Naive B cell (primary cell): ENCODE measurements at regions not wholly inside any gene's neighbourhood (a gene's known extent, or its start where the extent isn't known, plus 50 kb on each side); places are given as distances from the start of the nearest gene placed in this dataset.

Experiments
- ATAC-seq, 2 donors: fragments of 150-1000 bp; cut with Tn5 transposase; 2 replicates each; pipeline ENCODE4 v1.10.0; 2021; ENCODE audit warnings: low read depth in 2 of 2, mild to moderate bottlenecking in 2 of 2, moderate library complexity in 2 of 2
- DNase-seq: peaks from one replicate; pipeline ENCODE4 v3.0.0; 2022
- H3K27ac Mint-ChIP-seq, 6 donors: one replicate each; pipeline ENCODE4 v1.8.0; 2020 to 2022; ENCODE audit warnings: mild to moderate bottlenecking in 6 of 6, mixed read lengths in 6 of 6, moderate library complexity in 5 of 6, inconsistent platforms in 2 of 6
- H3K27me3 Mint-ChIP-seq, 3 donors: one replicate each; pipeline ENCODE4 v1.8.0; 2021 to 2022; ENCODE audit warnings: mixed read lengths in 3 of 3, mild to moderate bottlenecking in 1 of 3
- H3K36me3 Mint-ChIP-seq, 2 donors: one replicate each; pipeline ENCODE4 v1.8.0; 2020 to 2022; ENCODE audit warnings: mixed read lengths in 2 of 2, inconsistent platforms in 1 of 2, mild to moderate bottlenecking in 1 of 2
- H3K4me1 Mint-ChIP-seq, 3 donors: one replicate each; pipeline ENCODE4 v1.8.0; 2020 to 2022; ENCODE audit warnings: mixed read lengths in 3 of 3, inconsistent platforms in 1 of 3, mild to moderate bottlenecking in 1 of 3, moderate library complexity in 1 of 3
- H3K4me3 Mint-ChIP-seq, 8 donors: one replicate each; pipeline ENCODE4 v1.8.0; 2020 to 2022; ENCODE audit warnings: mild to moderate bottlenecking in 8 of 8, mixed read lengths in 8 of 8, moderate library complexity in 8 of 8, inconsistent platforms in 2 of 8
- H3K9me3 Mint-ChIP-seq, 7 donors: one replicate each; pipeline ENCODE4 v1.8.0; 2020 to 2022; ENCODE audit warnings: mixed read lengths in 7 of 7, mild to moderate bottlenecking in 5 of 7, inconsistent platforms in 2 of 7, moderate library complexity in 1 of 7

- ATAC-seq, result no peak
- Mint-ChIP-seq H3K4me1 (no peaks in the 10 kb centered on the region), H3K27me3 (no peaks in the 10 kb centered on the region), H3K36me3 (no peaks in the 10 kb centered on the region), H3K4me3 (no peak overlapping the region), H3K27ac (no peak overlapping the region), H3K9me3 (peaks cover 0 to 4% (median 2%) of the 10 kb centered on the region in 7 donors)
- DNase-seq, result no peak
Observed at GRCh38 chr2:120982598-120982997, 246.9 kb downstream of the GLI2 start.

- Mint-ChIP-seq H3K36me3 (no peaks in the 10 kb centered on the region), H3K4me1 (no peaks in the 10 kb centered on the region), H3K9me3 (peaks cover 0 to 4% (median 2%) of the 10 kb centered on the region in 7 donors), H3K4me3 (no peak overlapping the region), H3K27ac (no peak overlapping the region), H3K27me3 (no peaks in the 10 kb centered on the region)
- DNase-seq (no peak), ATAC-seq (no peak)
Observed at GRCh38 chr2:120983344-120983743, 247.7 kb downstream of the GLI2 start.

DNA sequence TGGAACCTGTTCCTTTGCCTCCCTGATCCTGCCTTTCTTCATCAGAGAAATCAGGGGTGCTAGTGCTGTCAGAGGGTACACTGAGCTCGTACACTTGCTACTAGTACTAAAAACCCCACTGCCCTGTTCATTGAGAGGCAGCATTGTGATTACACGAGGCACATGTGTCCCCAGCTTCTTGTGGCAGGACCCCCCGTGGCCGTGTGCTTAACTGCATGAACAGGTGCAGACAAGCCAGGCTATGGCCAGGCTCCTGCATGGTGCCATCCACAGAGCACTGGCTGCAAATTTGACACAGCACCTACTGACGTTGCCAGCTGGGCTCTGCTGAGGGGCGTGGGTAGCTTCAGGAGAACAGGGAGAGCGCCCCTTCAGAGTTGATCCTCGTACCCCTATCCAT, 248.4 kb downstream of the GLI2 start:
- peaks cover 0 to 4% (median 2%) of the 10 kb centered on the region in 7 donors for H3K9me3 Mint-ChIP-seq

DNA sequence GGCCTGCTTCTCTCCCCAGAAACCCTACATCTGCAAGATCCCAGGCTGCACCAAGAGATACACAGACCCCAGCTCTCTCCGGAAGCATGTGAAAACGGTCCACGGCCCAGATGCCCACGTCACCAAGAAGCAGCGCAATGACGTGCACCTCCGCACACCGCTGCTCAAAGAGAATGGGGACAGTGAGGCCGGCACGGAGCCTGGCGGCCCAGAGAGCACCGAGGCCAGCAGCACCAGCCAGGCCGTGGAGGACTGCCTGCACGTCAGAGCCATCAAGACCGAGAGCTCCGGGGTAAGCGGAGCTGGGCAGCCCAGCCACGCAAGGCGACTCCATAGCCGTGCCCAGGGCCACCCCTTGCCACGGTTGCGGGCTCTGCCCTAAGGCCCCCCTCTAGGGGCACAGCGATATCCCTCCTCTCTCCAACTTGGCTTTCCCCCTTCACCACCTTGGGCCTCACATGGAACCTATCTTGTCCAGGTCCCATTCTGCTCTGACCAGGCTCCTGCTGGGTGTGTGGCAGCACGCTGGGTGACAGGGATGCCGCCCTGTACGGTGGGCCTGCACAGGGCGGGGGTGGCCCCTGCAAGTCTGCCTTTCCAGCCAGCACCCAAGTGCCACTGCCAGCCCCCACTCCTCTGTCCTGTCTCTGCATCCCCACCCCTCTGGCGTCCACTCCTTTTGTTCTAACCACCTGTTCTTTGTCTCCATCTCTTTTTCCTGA, 248.9 kb downstream of the GLI2 start:
- Mint-ChIP-seq H3K27me3 (no peaks in the 10 kb centered on the region), H3K27ac (peak overlapping the region in 1 of 6 donors; percentile 30), H3K9me3 (peaks cover 0 to 4% (median 2%) of the 10 kb centered on the region in 7 donors), H3K36me3 (no peaks in the 10 kb centered on the region), H3K4me1 (no peaks in the 10 kb centered on the region), H3K4me3 (no peak overlapping the region)
- DNase-seq (no peak), ATAC-seq (no peak)

More for the DNA sequence above, 248.4 kb downstream of the GLI2 start:
- no peak overlapping the region for H3K4me3 Mint-ChIP-seq
- DNase-seq, result no peak
- no peak overlapping the region for H3K27ac Mint-ChIP-seq
- ATAC-seq, result no peak
- H3K27me3 Mint-ChIP-seq, result no peaks in the 10 kb centered on the region
- no peaks in the 10 kb centered on the region for H3K36me3 Mint-ChIP-seq
- no peaks in the 10 kb centered on the region for H3K4me1 Mint-ChIP-seq

DNA sequence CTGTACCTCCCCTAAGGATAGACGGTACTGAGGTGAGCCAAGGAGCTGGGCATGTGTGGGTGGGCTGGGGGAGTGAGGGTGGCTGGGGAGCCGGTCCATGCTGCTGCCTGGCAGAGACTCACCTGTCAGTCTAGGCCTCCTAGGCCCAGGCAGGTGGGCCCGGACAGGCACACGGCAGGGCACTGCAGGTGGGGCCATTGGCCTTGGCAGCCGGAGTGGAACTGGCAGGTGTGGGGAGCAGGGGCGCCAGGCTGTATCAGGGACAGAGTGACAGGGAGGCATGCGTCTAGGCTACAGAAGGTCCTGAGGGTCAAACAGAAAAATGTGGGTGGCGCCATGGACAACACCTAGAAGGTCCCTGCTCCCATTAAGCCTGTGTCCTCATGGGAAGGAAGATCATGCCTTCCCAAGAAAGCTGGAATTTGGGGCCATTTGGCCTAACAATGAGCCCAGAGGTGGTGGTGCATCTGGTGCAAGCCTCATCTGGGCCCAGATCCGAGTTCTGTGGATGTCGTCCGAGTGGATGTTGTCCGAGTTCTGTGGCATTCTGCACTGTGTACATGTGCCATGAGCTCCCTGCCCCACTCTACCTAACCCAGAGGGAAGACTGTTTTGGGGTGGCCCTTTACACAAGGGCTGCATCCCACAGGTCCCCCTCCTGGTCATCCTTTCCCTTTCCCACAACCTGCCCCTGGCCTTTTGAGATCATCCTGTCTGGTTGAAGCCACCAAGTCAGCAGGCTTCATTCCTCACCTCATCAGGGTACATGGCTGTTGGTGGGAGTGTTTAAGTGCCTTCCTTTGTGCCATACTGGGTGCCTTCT, 249.7 kb downstream of the GLI2 start:
- Mint-ChIP-seq H3K4me3 (no peak overlapping the region), H3K4me1 (no peaks in the 10 kb centered on the region), H3K27ac (peak overlapping the region in 1 of 6 donors; percentile 30), H3K27me3 (no peaks in the 10 kb centered on the region), H3K36me3 (no peaks in the 10 kb centered on the region), H3K9me3 (peaks cover 0 to 4% (median 2%) of the 10 kb centered on the region in 7 donors)
- DNase-seq, result no peak
- ATAC-seq, result no peak

GRCh38 chr2:120985997-120986651, 250.5 kb downstream of the GLI2 start:
- H3K27ac Mint-ChIP-seq, result no peak overlapping the region
- H3K36me3 Mint-ChIP-seq, result no peaks in the 10 kb centered on the region
- H3K9me3 Mint-ChIP-seq, result peaks cover 0 to 4% (median 2%) of the 10 kb centered on the region in 7 donors
- H3K4me3 Mint-ChIP-seq, result no peak overlapping the region
- no peak for DNase-seq
- no peak for ATAC-seq
- H3K4me1 Mint-ChIP-seq, result no peaks in the 10 kb centered on the region
- no peaks in the 10 kb centered on the region for H3K27me3 Mint-ChIP-seq

DNA sequence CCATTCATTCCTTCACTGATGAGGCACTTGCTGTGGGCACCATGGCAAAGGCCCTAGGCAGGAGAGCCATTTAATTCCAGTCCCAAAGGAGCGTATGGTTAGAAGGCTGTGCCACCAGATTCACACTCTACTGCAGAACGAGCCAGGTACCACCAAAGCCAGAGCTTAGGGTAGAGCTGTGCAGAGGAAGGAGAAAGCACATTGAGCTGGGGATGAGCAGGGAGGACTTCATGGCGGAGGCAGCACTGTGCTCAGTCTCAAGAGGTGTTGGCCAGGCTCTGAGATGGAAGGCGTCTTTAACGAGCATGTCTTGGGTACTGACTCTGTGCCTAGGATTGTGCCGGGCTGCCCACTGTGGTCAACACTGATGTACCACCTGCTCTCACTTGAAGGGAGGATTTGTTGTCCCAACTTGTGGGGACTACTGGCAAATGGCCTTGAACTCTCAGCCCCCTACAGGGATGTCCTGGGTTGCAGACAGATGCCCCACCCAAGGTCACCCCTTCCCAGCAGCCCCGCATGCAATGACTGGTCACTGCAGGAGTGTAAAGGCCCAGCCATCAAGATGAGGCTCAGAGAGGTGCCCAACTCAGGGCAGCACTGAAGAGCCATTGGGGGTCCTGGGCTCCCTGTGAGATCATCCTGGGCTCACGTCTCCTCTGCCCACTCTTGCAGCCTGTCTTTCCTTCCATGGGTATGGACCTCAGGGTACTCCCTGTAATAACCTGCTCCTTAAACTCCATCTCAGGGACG, 251.4 kb downstream of the GLI2 start:
- ATAC-seq (no peak), DNase-seq (no peak)
- peak overlapping the region in 1 of 8 donors; percentile 9 for H3K4me3 Mint-ChIP-seq
- H3K27ac Mint-ChIP-seq, result no peak overlapping the region
- no peaks in the 10 kb centered on the region for H3K27me3 Mint-ChIP-seq
- H3K36me3 Mint-ChIP-seq, result no peaks in the 10 kb centered on the region
- peaks cover 0 to 4% (median 0%) of the 10 kb centered on the region in 7 donors for H3K9me3 Mint-ChIP-seq
- H3K4me1 Mint-ChIP-seq, result no peaks in the 10 kb centered on the region

DNA sequence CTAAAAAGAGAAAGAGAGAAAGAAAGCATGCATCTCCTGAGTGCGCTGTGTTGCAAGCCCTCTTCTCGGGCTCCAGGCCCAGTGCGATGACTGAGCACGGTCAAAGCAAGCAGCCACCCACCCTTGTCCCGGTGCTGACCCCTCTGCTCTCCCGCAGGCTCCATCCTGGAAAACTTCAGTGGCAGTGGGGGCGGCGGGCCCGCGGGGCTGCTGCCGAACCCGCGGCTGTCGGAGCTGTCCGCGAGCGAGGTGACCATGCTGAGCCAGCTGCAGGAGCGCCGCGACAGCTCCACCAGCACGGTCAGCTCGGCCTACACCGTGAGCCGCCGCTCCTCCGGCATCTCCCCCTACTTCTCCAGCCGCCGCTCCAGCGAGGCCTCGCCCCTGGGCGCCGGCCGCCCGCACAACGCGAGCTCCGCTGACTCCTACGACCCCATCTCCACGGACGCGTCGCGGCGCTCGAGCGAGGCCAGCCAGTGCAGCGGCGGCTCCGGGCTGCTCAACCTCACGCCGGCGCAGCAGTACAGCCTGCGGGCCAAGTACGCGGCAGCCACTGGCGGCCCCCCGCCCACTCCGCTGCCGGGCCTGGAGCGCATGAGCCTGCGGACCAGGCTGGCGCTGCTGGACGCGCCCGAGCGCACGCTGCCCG, 252.5 kb downstream of the GLI2 start:
- Mint-ChIP-seq H3K4me3 (no peak overlapping the region), H3K27ac (no peak overlapping the region), H3K27me3 (no peaks in the 10 kb centered on the region), H3K36me3 (no peaks in the 10 kb centered on the region), H3K4me1 (no peaks in the 10 kb centered on the region), H3K9me3 (peaks cover 0 to 4% (median 0%) of the 10 kb centered on the region in 7 donors)
- no peak for ATAC-seq
- DNase-seq, result no peak

- Mint-ChIP-seq H3K4me1 (no peaks in the 10 kb centered on the region), H3K36me3 (no peaks in the 10 kb centered on the region), H3K4me3 (no peak overlapping the region), H3K27ac (no peak overlapping the region), H3K27me3 (no peaks in the 10 kb centered on the region), H3K9me3 (peaks cover 0 to 2% (median 0%) of the 10 kb centered on the region in 7 donors)
- DNase-seq (no peak), ATAC-seq (no peak)
Observed at GRCh38 chr2:120988700-120989511, 253.2 kb downstream of the GLI2 start.

DNA sequence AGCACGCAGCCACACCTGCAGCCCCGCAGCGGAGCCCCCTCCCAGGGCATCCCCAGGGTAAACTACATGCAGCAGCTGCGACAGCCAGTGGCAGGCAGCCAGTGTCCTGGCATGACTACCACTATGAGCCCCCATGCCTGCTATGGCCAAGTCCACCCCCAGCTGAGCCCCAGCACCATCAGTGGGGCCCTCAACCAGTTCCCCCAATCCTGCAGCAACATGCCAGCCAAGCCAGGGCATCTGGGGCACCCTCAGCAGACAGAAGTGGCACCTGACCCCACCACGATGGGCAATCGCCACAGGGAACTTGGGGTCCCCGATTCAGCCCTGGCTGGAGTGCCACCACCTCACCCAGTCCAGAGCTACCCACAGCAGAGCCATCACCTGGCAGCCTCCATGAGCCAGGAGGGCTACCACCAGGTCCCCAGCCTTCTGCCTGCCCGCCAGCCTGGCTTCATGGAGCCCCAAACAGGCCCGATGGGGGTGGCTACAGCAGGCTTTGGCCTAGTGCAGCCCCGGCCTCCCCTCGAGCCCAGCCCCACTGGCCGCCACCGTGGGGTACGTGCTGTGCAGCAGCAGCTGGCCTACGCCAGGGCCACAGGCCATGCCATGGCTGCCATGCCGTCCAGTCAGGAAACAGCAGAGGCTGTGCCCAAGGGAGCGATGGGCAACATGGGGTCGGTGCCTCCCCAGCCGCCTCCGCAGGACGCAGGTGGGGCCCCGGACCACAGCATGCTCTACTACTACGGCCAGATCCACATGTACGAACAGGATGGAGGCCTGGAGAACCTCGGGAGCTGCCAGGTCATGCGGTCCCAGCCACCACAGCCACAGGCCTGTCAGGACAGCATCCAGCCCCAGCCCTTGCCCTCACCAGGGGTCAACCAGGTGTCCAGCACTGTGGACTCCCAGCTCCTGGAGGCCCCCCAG, 254.1 kb downstream of the GLI2 start:
- H3K27ac Mint-ChIP-seq, result no peak overlapping the region
- H3K9me3 Mint-ChIP-seq, result peaks cover 0 to 2% (median 0%) of the 10 kb centered on the region in 7 donors
- DNase-seq, result no peak
- no peak overlapping the region for H3K4me3 Mint-ChIP-seq
- H3K27me3 Mint-ChIP-seq, result no peaks in the 10 kb centered on the region
- no peaks in the 10 kb centered on the region for H3K36me3 Mint-ChIP-seq
- no peaks in the 10 kb centered on the region for H3K4me1 Mint-ChIP-seq
- ATAC-seq, result no peak

DNA sequence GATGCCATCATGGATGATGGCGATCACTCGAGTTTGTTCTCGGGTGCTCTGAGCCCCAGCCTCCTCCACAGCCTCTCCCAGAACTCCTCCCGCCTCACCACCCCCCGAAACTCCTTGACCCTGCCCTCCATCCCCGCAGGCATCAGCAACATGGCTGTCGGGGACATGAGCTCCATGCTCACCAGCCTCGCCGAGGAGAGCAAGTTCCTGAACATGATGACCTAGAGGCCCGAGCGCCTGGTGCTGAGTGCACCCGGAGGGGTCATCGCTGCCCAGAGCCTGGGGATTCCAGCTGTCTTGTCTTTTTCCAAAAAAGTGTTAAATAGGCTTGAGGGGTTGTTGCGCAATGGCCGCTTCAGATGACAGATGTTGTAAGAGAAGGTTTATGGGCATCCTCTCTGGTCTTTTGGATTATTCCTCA, 254.8 kb downstream of the GLI2 start:
- Mint-ChIP-seq H3K36me3 (no peaks in the 10 kb centered on the region), H3K9me3 (peaks cover 0 to 2% (median 0%) of the 10 kb centered on the region in 7 donors), H3K27ac (no peak overlapping the region), H3K27me3 (no peaks in the 10 kb centered on the region), H3K4me1 (no peaks in the 10 kb centered on the region), H3K4me3 (no peak overlapping the region)
- ATAC-seq (no peak), DNase-seq (no peak)
